ENCODE measurements at regions not wholly inside any gene's neighbourhood (a gene's known extent, or its start where the extent isn't known, plus 50 kb on each side); places are given as distances from the start of the nearest gene placed in this dataset.

GRCh38 chr2:9105601-9106337, 100.8 kb upstream of the ASAP2 start:
- Histone ChIP-seq H3K9ac (ENCODE audit: control insufficient read depth, insufficient read depth, low read length) (no peak overlapping the region), H3K36me3 (ENCODE audit: control insufficient read depth in 2 of 2, insufficient read depth in 2 of 2, low read length in 1 of 2) (no peaks in the 10 kb centered on the region), H3K27ac (ENCODE audit: control insufficient read depth, insufficient read depth) (no peak overlapping the region), H3K4me3 (no peak overlapping the region), H4K20me1 (ENCODE audit: control insufficient read depth, insufficient read depth) (no peaks in the 10 kb centered on the region), H3K27me3 (replicated peaks in 1 of 2; ENCODE audit: control insufficient read depth in 2 of 2, insufficient read depth in 2 of 2, low read length in 1 of 2) (no peaks in the 10 kb centered on the region), H3K4me1 (ENCODE audit: control insufficient read depth, insufficient read depth, low read length) (peaks cover 3% of the 10 kb centered on the region), H3K4me2 (ENCODE audit: control insufficient read depth, insufficient read depth) (no peak overlapping the region), H2AFZ (ENCODE audit: control insufficient read depth, low read depth, low read length) (no peak overlapping the region), H3K9me3 (replicated peaks; ENCODE audit: control insufficient read depth, insufficient read depth, low read length) (no peaks in the 10 kb centered on the region), H3K79me2 (ENCODE audit: control insufficient read depth, insufficient read depth, low read length) (no peaks in the 10 kb centered on the region)
- in situ Hi-C loops (cut with MboI) (no loop called here), intact Hi-C loops (cut with micrococcal nuclease; ENCODE audit: unreplicated experiment) (no loop called here)
- ChIA-PET SMC1A (ENCODE audit: uncharacterized antibody, unreplicated experiment) (interaction anchor here (0.8 to 1.0 kb wide), 3 partner anchors 121 to 232 kb away, joined by 3 to 5 read pairs (median 4); no protein-coding TSS in a partner anchor), POLR2A (no interaction called here), CTCF (interaction anchor here (1.1 kb wide), 1 partner anchor 36 kb away, joined by 3 read pairs; no protein-coding TSS in a partner anchor), RAD21 (ENCODE audit: unreplicated experiment) (interaction anchor here (2.1 kb wide), 1 partner anchor 13 kb away, joined by 7 read pairs; no protein-coding TSS in a partner anchor)
- TF ChIP-seq FOXK2 (IDR thresholded peaks at IDR 0.05), result no peak
- no peak for TF ChIP-seq PRDM15 (CRISPR knock-in tag; IDR thresholded peaks at IDR 0.05)
- no peak for TF ChIP-seq ZBED1 (IDR thresholded peaks at IDR 0.05; ENCODE audit: borderline replicate concordance)
- no peak for TF ChIP-seq ELK1 (IDR thresholded peaks at IDR 0.05; ENCODE audit: low read depth, low read length)
- WGBS (ENCODE audit: insufficient coverage, insufficient replicate concordance, low lambda C conversion rate, missing lambda C conversion rate), result 69% methylated on average over 19 of the region's 21 CpGs
- no peak for DNase-seq (ENCODE audit: low read depth, low spot score)
- no peak for ATAC-seq
- FAIRE-seq, result no peak
- BruUV-seq (replicated peaks), result no TSS peak
